ENCODE measurements at regions not wholly inside any gene's neighbourhood (a gene's known extent, or its start where the extent isn't known, plus 50 kb on each side); places are given as distances from the start of the nearest gene placed in this dataset.

- TF ChIP-seq CTCF (IDR thresholded peaks at IDR 0.05) (no peak), POLR2A (IDR thresholded peaks at IDR 0.05) (no peak), EP300 (IDR thresholded peaks at IDR 0.05) (no peak)
Observed at GRCh38 chr1:30642391-30643120, 80.8 kb downstream of the MATN1 start.

Measured in ovary (tissue), 3 donors.